H9 (cell line): ENCODE measurements at regions not wholly inside any gene's neighbourhood (a gene's known extent, or its start where the extent isn't known, plus 50 kb on each side); places are given as distances from the start of the nearest gene placed in this dataset.
A peak's percentile ranks its signal among the peaks of the same experiment; 100 is the strongest.

ENCODE experiments used
- DNase-seq: peaks from one replicate; pipeline ENCODE4 v3.0.0-alpha.2; 2017
- H2AFZ ChIP-seq: one replicate; pipeline ENCODE4 v1.6.1; 2013; ENCODE audit warnings: mild to moderate bottlenecking, low read length, control low read depth, moderate library complexity
- H2AK5ac ChIP-seq: 2 replicates; pipeline ENCODE4 v1.6.1; 2013; ENCODE audit warnings: low read length, control low read depth, mixed read lengths; ENCODE audit not compliant: insufficient read length
- H2BK120ac ChIP-seq: one replicate; pipeline ENCODE4 v1.6.1; 2013; ENCODE audit warnings: low read depth, mild to moderate bottlenecking, low read length, control low read depth, inconsistent platforms; ENCODE audit not compliant: poor library complexity, severe bottlenecking
- H2BK12ac ChIP-seq: 2 replicates; pipeline ENCODE4 v1.6.1; 2013; ENCODE audit warnings: low read length, control low read depth, mixed read lengths, low read depth; ENCODE audit not compliant: insufficient read length
- H2BK15ac ChIP-seq: 2 replicates; pipeline ENCODE4 v1.6.1; 2013; ENCODE audit warnings: low read depth, low read length, control low read depth
- H2BK20ac ChIP-seq: one replicate; pipeline ENCODE4 v1.6.1; 2013; ENCODE audit warnings: low read depth, mild to moderate bottlenecking, low read length, control low read depth, inconsistent platforms; ENCODE audit not compliant: poor library complexity, severe bottlenecking
- H2BK5ac ChIP-seq: 2 replicates; pipeline ENCODE4 v1.6.1; 2013; ENCODE audit warnings: low read length, control low read depth, mixed read lengths; ENCODE audit not compliant: insufficient read length
- H3K14ac ChIP-seq: 2 replicates; pipeline ENCODE4 v1.6.1; 2013; ENCODE audit warnings: low read length, control low read depth; ENCODE audit not compliant: insufficient read depth
- H3K18ac ChIP-seq: 2 replicates; pipeline ENCODE4 v1.6.1; 2013; ENCODE audit warnings: low read depth, mild to moderate bottlenecking, mixed read lengths, low read length, control low read depth; ENCODE audit not compliant: insufficient read length
- H3K23ac ChIP-seq: 2 replicates; pipeline ENCODE4 v1.6.1; 2013; ENCODE audit warnings: low read length, control low read depth, mixed read lengths, low read depth; ENCODE audit not compliant: insufficient read length
- H3K23me2 ChIP-seq: 2 replicates; pipeline ENCODE4 v1.6.1; 2013; ENCODE audit warnings: low read depth, mild to moderate bottlenecking, mixed read lengths, low read length, control low read depth; ENCODE audit not compliant: insufficient read length, poor library complexity, severe bottlenecking
- H3K27ac ChIP-seq: 2 replicates; pipeline ENCODE4 v1.5.1; 2013; ENCODE audit warnings: low read length, control low read depth, mixed read lengths, low read depth; ENCODE audit not compliant: insufficient read length
- H3K27me3 ChIP-seq: 2 replicates; pipeline ENCODE4 v1.6.1; 2013; ENCODE audit warnings: low read length, control low read depth, inconsistent platforms; ENCODE audit not compliant: insufficient read depth
- H3K4ac ChIP-seq: 2 replicates; pipeline ENCODE4 v1.6.1; 2013; ENCODE audit warnings: low read depth, mild to moderate bottlenecking, control low read depth, inconsistent platforms, low read length, moderate library complexity
- H3K4me1 ChIP-seq: 2 replicates; pipeline ENCODE4 v1.6.1; 2013; ENCODE audit warnings: low read length, control low read depth, inconsistent platforms; ENCODE audit not compliant: insufficient read depth
- H3K4me2 ChIP-seq: 2 replicates; pipeline ENCODE4 v1.6.1; 2013; ENCODE audit warnings: low read length, control low read depth, mixed read lengths; ENCODE audit not compliant: insufficient read length, insufficient read depth
- H3K56ac ChIP-seq: 2 replicates; pipeline ENCODE4 v1.6.1; 2013; ENCODE audit warnings: low read depth, mild to moderate bottlenecking, mixed read lengths, low read length, control low read depth; ENCODE audit not compliant: insufficient read length
- H3K79me1 ChIP-seq: 2 replicates; pipeline ENCODE4 v1.6.1; 2013; ENCODE audit warnings: low read depth, mild to moderate bottlenecking, moderate library complexity, low read length, control low read depth, inconsistent platforms; ENCODE audit not compliant: insufficient read depth, poor library complexity, severe bottlenecking
- H3K79me2 ChIP-seq: 2 replicates; pipeline ENCODE4 v1.6.1; 2013; ENCODE audit warnings: low read length, control low read depth, inconsistent platforms; ENCODE audit not compliant: insufficient read depth
- H3K9ac ChIP-seq: 2 replicates; pipeline ENCODE4 v1.6.1; 2013; ENCODE audit warnings: low read length, control low read depth, mixed read lengths; ENCODE audit not compliant: insufficient read length; ENCODE audit errors: extremely low read depth
- H3K9me3 ChIP-seq: one replicate; pipeline ENCODE4 v1.6.1; 2013; ENCODE audit warnings: low read depth, low read length, inconsistent platforms; ENCODE audit not compliant: control insufficient read depth
- H3T11ph ChIP-seq: one replicate; pipeline ENCODE4 v1.6.1; 2013; ENCODE audit warnings: mild to moderate bottlenecking, low read length, control low read depth, inconsistent platforms
- H4K20me1 ChIP-seq: one replicate; pipeline ENCODE4 v1.6.1; 2013; ENCODE audit not compliant: control insufficient read depth, insufficient read length, insufficient read depth
- H4K5ac ChIP-seq: 2 replicates; pipeline ENCODE4 v1.6.1; 2013; ENCODE audit warnings: low read depth, mild to moderate bottlenecking, mixed read lengths, low read length, control low read depth; ENCODE audit not compliant: insufficient read length
- H4K8ac ChIP-seq: replicated peaks from 2 replicates; pipeline ENCODE4 v1.6.1; 2013; ENCODE audit warnings: low read length, control low read depth, mixed read lengths, low read depth; ENCODE audit not compliant: insufficient read length
- H4K91ac ChIP-seq: 2 replicates; pipeline ENCODE4 v1.6.1; 2013; ENCODE audit warnings: low read depth, mild to moderate bottlenecking, moderate library complexity, mixed read lengths, low read length, control low read depth; ENCODE audit not compliant: insufficient read length
- H3K27ac Mint-ChIP-seq, 3 experiments: 2 replicates in 2 of 3; 3 replicates in 1 of 3; pipeline ENCODE4 v1.8.0; 2020 to 2021; ENCODE audit warnings: mixed read lengths in 3 of 3, mild to moderate bottlenecking in 1 of 3, moderate library complexity in 1 of 3
- H3K27me3 Mint-ChIP-seq: 2 replicates; pipeline ENCODE4 v1.8.0; 2021; ENCODE audit warnings: low read depth, mild to moderate bottlenecking, moderate library complexity, mixed read lengths
- H3K36me3 Mint-ChIP-seq, 3 experiments: 2 replicates in 2 of 3; 3 replicates in 1 of 3; pipeline ENCODE4 v1.8.0; 2020 to 2021; ENCODE audit warnings: low read depth in 3 of 3, mixed read lengths in 3 of 3; ENCODE audit not compliant: insufficient read depth in 1 of 3
- H3K4me1 Mint-ChIP-seq, 2 experiments: 2 replicates each; pipeline ENCODE4 v1.8.0; 2020; ENCODE audit warnings: mixed read lengths in 2 of 2
- H3K4me3 Mint-ChIP-seq, 2 experiments: 2 replicates in 1 of 2; 3 replicates in 1 of 2; pipeline ENCODE4 v1.8.0; 2020 to 2021; ENCODE audit warnings: mild to moderate bottlenecking in 2 of 2, mixed read lengths in 2 of 2, moderate library complexity in 1 of 2
- H3K9me3 Mint-ChIP-seq, 2 experiments: 2 replicates in 1 of 2; 3 replicates in 1 of 2; pipeline ENCODE4 v1.8.0; 2020; ENCODE audit warnings: mild to moderate bottlenecking in 2 of 2, mixed read lengths in 2 of 2, moderate library complexity in 1 of 2
- WGBS: extraction: QIAGEN DNeasy Blood & Tissue Kit; methylation state at CpG from one replicate; pipeline ENCODE4 v1.1.7; 2013; ENCODE audit warnings: missing lambda C conversion rate, low lambda C conversion rate, mixed read lengths; ENCODE audit not compliant: insufficient read length; ENCODE audit errors: extremely low coverage; 5-methylcytosine and 5-hydroxymethylcytosine counted together
- TF ChIP-seq, protein P1 (sequence below): fragments of 200-600 bp; sonication (generic); conservative IDR thresholded peaks from 3 replicates; pipeline ENCODE4 v1.8.0; 2021; ENCODE audit warnings: antibody characterized with exemption, mild to moderate bottlenecking

DNA sequence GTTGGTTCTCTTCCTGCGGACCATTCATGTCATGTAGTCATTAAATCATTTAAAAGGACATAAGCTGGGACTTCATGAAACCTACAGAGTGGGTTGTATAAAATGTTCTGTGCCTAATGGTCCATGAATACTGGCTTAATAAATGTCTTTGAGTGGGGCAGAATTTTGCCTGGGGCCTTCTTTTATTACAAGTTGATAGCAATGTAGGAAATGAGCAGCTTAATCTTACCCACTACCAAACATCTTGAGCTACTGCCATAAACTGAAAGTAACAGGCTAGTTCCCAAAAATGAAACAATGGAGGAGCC is 130.9 kb downstream of the TMEM17 start:
- Histone ChIP-seq H3K23me2 (no peaks in the 10 kb centered on the region), H3K79me1 (no peaks in the 10 kb centered on the region), H3K27ac (no peak overlapping the region), H4K91ac (no peak overlapping the region), H3K4me1 (peaks cover 2% of the 10 kb centered on the region; the same call in 1 of the 2 replicates), H4K8ac (no peak overlapping the region), H3K9me3 (peaks cover 10% of the 10 kb centered on the region), H3K27me3 (no peaks in the 10 kb centered on the region), H2BK20ac (peak overlapping the region; percentile 49), H3K23ac (no peak overlapping the region), H3K4me2 (no peak overlapping the region), H2BK120ac (no peak overlapping the region), H3T11ph (peak overlapping the region; percentile 45), H4K20me1 (no peaks in the 10 kb centered on the region), H3K9ac (no peak overlapping the region), H3K14ac (no peak overlapping the region), H3K4ac (no peak overlapping the region), H4K5ac (no peak overlapping the region), H2BK15ac (no peak overlapping the region), H3K79me2 (no peaks in the 10 kb centered on the region), H3K56ac (no peak overlapping the region), H2BK12ac (no peak overlapping the region), H3K18ac (no peak overlapping the region), H2AFZ (no peak overlapping the region), H2BK5ac (no peak overlapping the region), H2AK5ac (no peak overlapping the region)
- no peak overlapping the region; a peak in 2 of 7 replicates for H3K27ac Mint-ChIP-seq
- H3K9me3 Mint-ChIP-seq: peaks cover 14 to 15% of the 10 kb centered on the region in 2 experiments
- no peak overlapping the region for H3K4me3 Mint-ChIP-seq
- DNase-seq: no peak
- H3K27me3 Mint-ChIP-seq: no peaks in the 10 kb centered on the region; the same call in 1 of the 2 replicates
- TF ChIP-seq, protein P1, sequence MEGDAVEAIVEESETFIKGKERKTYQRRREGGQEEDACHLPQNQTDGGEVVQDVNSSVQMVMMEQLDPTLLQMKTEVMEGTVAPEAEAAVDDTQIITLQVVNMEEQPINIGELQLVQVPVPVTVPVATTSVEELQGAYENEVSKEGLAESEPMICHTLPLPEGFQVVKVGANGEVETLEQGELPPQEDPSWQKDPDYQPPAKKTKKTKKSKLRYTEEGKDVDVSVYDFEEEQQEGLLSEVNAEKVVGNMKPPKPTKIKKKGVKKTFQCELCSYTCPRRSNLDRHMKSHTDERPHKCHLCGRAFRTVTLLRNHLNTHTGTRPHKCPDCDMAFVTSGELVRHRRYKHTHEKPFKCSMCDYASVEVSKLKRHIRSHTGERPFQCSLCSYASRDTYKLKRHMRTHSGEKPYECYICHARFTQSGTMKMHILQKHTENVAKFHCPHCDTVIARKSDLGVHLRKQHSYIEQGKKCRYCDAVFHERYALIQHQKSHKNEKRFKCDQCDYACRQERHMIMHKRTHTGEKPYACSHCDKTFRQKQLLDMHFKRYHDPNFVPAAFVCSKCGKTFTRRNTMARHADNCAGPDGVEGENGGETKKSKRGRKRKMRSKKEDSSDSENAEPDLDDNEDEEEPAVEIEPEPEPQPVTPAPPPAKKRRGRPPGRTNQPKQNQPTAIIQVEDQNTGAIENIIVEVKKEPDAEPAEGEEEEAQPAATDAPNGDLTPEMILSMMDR: no peak
- H3K36me3 Mint-ChIP-seq: peaks cover 10 to 24% (median 21%) of the 10 kb centered on the region in 3 experiments
- peaks cover 24 to 37% of the 10 kb centered on the region in 2 experiments for H3K4me1 Mint-ChIP-seq
- no CpG with 5 or more reads among the region's 1 CpG for WGBS
